Gastrocnemius medialis (tissue), 4 donors: ENCODE measurements at regions not wholly inside any gene's neighbourhood (a gene's known extent, or its start where the extent isn't known, plus 50 kb on each side); places are given as distances from the start of the nearest gene placed in this dataset.

Source experiments
- CTCF ChIP-seq, 5 experiments: fragments of 450-650 bp in 3 of 5; fragments of 200-600 bp in 2 of 5; sonication (generic) in 2 of 5; IDR thresholded peaks in 4 of 5; conservative IDR thresholded peaks in 1 of 5; 1 replicate in 4 of 5; 2 replicates in 1 of 5; pipeline ENCODE4 v1.5.1; 2016 to 2019; ENCODE audit warnings: antibody characterized with exemption in 5 of 5, mild to moderate bottlenecking in 3 of 5, moderate library complexity in 3 of 5
- POLR2A ChIP-seq, 2 donors: fragments of 450-650 bp; IDR thresholded peaks; one replicate each; pipeline ENCODE4 v1.6.1; 2017; ENCODE audit warnings: antibody characterized with exemption in 2 of 2, mild to moderate bottlenecking in 2 of 2, moderate library complexity in 2 of 2

DNA sequence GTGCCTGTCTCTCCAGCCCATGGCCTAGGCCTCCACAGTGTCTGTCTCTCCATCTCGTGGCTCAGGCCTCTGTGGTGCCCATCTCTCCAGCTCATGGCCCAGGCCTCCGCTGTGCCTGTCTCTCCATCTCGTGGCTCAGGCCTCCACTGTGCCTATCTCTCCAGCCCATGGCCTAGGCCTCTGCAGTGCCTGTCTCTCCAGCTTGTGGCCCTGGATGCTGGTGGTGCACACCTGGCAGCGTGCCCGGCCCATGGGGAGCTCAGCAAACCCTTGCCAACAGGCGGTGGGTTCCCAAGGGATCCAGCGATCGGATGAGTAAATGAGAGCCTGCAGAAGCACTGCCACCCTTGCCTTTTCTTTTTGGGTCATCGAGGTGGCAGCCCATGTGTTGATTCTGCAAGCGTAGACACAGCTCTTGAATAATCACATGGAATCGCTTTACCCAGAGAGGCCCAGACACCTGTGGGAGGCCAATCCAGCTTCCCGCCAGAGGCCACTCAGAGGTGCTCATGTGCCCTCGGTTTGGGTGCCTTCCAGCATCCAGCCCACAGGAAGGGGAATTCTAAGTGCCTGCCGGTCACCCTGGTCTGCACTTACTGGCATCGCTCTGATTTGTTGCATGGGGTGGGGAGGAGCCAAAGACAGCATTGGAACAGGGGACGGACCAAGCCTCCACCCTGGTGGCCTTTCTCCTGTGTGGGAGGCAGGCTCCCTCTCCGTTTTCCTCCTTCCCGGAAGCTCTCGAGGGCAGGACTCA, 101.8 kb upstream of the HDAC4 start:
- TF ChIP-seq CTCF (IDR thresholded peaks at IDR 0.05 in 4 of 5, conservative IDR thresholded peaks at IDR 0.05 in 1 of 5) (no peak), POLR2A (IDR thresholded peaks at IDR 0.05) (no peak)
